HS-5 (cell line): ENCODE measurements at regions not wholly inside any gene's neighbourhood (a gene's known extent, or its start where the extent isn't known, plus 50 kb on each side); places are given as distances from the start of the nearest gene placed in this dataset.
"Not testable (repeated sequence)": the region's sequence is repeated elsewhere in the genome, so short reads cannot be mapped to it uniquely, and the experiment has no call there.

Experiments
- DNase-seq: peaks from one replicate; pipeline ENCODE4 v3.0.0-alpha.2; 2012; ENCODE audit warnings: low read depth

GRCh38 chr21:15932726-15933125 is 202.9 kb downstream of the USP25 start:
- DNase-seq: no peak

- DNase-seq: no peak
Measured at GRCh38 chr21:15935530-15935929, 205.7 kb downstream of the USP25 start.

GRCh38 chr21:15943009-15943666 is 213.4 kb downstream of the USP25 start:
- DNase-seq: peak; percentile 1

- no peak for DNase-seq
Measured at GRCh38 chr21:15947677-15948076, 217.9 kb downstream of the USP25 start.

GRCh38 chr21:15953551-15954116 is 223.9 kb downstream of the USP25 start:
- no peak for DNase-seq

- DNase-seq: no peak
Measured at GRCh38 chr21:15964236-15964855, 234.6 kb downstream of the USP25 start.

- no peak for DNase-seq
Measured at GRCh38 chr21:15966231-15966630, 236.4 kb downstream of the USP25 start.

- no peak for DNase-seq
Measured at GRCh38 chr21:15966651-15967050, 236.9 kb downstream of the USP25 start.

GRCh38 chr21:15967661-15968060 is 237.9 kb downstream of the USP25 start:
- DNase-seq: peak; percentile 11

- DNase-seq: no peak
Measured at GRCh38 chr21:15968776-15969310, 239.1 kb downstream of the USP25 start.

- DNase-seq: no peak
Measured at GRCh38 chr21:15976807-15977206, 247.0 kb downstream of the USP25 start.

- no peak for DNase-seq
Measured at GRCh38 chr21:15978215-15978738, 248.5 kb downstream of the USP25 start.

GRCh38 chr21:15979493-15979892 is 249.7 kb downstream of the USP25 start:
- not testable (repeated sequence) for DNase-seq

- no peak for DNase-seq
Measured at GRCh38 chr21:15986277-15986676, 256.5 kb downstream of the USP25 start.

- peak; percentile 32 for DNase-seq
Measured at GRCh38 chr21:15992171-15992570, 262.4 kb downstream of the USP25 start.

- DNase-seq: no peak
Measured at GRCh38 chr21:15993951-15994350, 264.2 kb downstream of the USP25 start.

GRCh38 chr21:15999741-16000140 is 270.0 kb downstream of the USP25 start:
- DNase-seq: no peak

GRCh38 chr21:16002874-16003466 is 273.2 kb downstream of the USP25 start:
- no peak for DNase-seq

- DNase-seq: no peak
Measured at GRCh38 chr21:16004086-16004485, 274.3 kb downstream of the USP25 start.

GRCh38 chr21:16004523-16004922 is 274.7 kb downstream of the USP25 start:
- no peak for DNase-seq

GRCh38 chr21:16005996-16006395 is 276.2 kb downstream of the USP25 start:
- no peak for DNase-seq

GRCh38 chr21:16007943-16008342 is 278.2 kb downstream of the USP25 start:
- DNase-seq: peak; percentile 9

- no peak for DNase-seq
Measured at GRCh38 chr21:16011719-16012118, 281.9 kb downstream of the USP25 start.
